Gastrocnemius medialis (tissue), 4 donors: ENCODE measurements at regions not wholly inside any gene's neighbourhood (a gene's known extent, or its start where the extent isn't known, plus 50 kb on each side); places are given as distances from the start of the nearest gene placed in this dataset.

Experiments
- CTCF ChIP-seq, 5 experiments: fragments of 450-650 bp in 3 of 5; fragments of 200-600 bp in 2 of 5; sonication (generic) in 2 of 5; IDR thresholded peaks in 4 of 5; conservative IDR thresholded peaks in 1 of 5; 1 replicate in 4 of 5; 2 replicates in 1 of 5; pipeline ENCODE4 v1.5.1; 2016 to 2019; ENCODE audit warnings: antibody characterized with exemption in 5 of 5, mild to moderate bottlenecking in 3 of 5, moderate library complexity in 3 of 5
- POLR2A ChIP-seq, 2 donors: fragments of 450-650 bp; IDR thresholded peaks; one replicate each; pipeline ENCODE4 v1.6.1; 2017; ENCODE audit warnings: antibody characterized with exemption in 2 of 2, mild to moderate bottlenecking in 2 of 2, moderate library complexity in 2 of 2

- no peak for TF ChIP-seq CTCF (IDR thresholded peaks at IDR 0.05 in 4 of 5, conservative IDR thresholded peaks at IDR 0.05 in 1 of 5)
- TF ChIP-seq POLR2A (IDR thresholded peaks at IDR 0.05) = no peak
These were observed 123.4 kb downstream of the SLC6A15 start for GRCh38 chr12:84789184-84789583.
